Putamen (tissue), 1 donor: ENCODE measurements at regions not wholly inside any gene's neighbourhood (a gene's known extent, or its start where the extent isn't known, plus 50 kb on each side); places are given as distances from the start of the nearest gene placed in this dataset.

ENCODE experiments used
- DNase-seq: peaks from one replicate; pipeline ENCODE4 v3.0.0-alpha.2; 2016; ENCODE audit warnings: low spot score

DNA sequence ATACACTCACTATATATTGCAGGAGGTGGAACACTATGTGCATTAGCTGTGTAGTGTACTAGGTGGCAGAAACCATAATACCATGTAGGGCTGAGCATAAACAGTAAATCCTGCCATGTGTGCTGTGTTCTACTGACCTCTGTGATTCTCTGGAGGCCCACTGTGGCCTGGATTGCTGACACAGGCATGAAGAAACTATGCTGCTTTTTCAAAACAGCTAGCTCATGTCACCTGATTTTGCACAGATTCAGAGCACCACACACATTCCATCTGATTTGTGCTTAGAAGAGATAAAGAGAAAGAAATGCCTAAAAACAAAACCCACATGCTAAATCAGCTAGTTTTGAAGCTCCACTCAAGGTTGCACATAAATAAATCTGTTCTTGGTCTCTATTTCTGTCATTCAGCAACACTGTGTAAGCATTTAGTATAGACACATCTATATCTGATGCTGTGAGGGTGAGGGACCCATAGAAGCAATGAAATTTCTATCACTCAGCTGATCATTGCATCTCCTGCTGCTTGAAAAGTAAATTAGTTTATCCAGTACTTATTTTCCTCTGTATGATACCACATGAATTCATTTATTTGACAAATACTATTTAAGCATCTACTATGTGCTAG is 1007.7 kb upstream of the SEMA6D start:
- DNase-seq: no peak

DNA sequence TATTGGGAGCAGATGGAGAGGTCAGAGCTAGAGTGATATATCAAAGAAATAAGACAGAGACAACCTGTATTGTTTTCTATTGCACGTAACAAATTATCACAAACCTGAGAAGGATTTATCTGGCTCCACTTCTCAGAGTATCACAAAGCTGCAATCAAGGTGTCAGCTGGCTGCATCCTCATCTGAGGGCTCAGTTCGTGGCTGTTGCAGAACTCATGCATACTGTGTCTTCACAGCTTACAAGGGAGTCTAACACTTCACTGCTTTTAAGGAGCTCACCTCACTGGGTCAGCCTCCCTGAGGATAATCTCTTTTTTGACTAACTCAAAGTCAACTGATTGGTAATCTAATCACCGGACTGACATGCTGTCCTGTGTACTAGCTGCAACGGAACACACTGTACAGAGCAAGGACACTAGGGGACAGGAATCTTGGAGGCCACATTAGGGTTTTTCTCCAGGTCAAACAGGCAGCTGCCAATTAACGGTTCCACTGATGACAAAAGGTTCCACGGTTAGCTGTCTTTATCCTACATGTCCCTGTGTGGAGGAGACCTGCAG is 1006.8 kb upstream of the SEMA6D start:
- no peak for DNase-seq

DNA sequence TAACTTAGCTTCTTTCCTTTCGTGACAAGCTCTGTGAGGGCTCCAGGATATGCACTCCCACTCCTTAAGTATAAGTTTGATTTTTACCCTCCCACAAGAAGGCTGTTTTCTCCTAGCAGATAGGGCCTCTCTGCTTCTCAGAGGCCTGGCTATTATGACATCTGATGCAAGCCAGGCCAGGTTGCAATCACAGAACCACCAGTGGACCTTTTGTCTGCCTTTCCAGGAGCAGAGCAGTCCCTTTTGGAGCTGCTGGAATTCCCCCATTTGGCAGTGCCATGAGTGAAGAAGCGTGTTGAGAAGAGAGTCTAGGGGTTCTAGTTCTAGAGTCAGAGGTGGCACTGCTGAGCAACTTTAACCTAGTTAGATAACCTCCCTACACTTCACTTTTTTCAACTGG is 1004.3 kb upstream of the SEMA6D start:
- DNase-seq: peak; percentile 30

DNA sequence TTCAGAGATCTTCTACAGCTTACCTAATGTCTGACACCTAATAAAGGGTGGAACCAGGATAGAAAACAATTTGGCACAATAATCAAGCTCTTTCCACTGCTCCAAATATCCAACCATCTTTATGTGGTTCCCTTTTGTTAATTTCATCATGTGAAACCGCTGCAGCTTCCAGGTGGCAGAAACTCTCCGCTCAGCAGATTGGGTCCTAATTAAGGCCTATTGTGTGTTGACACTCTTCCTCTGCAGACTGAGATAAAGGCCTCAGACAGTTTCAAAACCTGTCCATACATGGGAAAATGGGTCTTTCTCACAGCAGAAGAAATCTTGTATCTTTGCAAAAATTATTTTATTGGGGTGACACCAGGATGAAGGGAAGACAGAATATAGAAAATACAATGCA is 1002.4 kb upstream of the SEMA6D start:
- DNase-seq: no peak

DNA sequence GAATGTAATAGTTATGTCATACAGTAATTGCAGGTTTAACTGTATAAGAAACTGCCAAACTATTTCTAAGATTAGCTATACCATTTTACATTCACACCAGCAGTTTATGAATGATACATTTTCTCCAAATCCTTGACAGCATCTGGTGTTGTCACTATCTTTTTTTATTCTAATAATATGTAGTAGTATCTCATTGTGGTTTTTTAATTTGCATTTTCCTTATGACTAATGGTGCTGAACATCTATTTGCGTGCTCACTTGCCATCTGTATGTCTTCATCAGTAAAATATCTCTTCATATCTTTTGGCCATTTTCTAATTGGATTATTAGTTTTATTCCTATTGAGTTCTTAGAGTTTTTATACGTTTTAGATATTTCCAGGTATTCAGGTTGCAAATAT is 994.0 kb upstream of the SEMA6D start:
- no peak for DNase-seq

DNA sequence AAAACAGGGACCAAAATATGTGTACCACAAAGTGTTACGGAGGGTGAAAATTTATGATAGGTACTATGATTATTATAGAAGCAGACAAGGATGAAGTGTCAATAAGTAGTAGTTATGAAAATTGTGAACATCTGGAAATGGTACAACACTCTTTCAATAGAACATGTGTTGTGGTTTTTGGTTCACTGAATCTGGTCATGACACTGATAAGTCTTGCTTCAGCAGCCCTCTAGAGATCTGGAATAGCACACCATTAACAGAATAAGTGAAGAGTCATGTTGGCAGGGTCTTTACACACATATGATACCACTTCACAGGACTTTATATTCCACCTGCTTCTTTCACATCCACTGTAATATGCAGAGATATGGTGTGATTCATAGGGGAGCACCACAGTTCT is 985.2 kb upstream of the SEMA6D start:
- no peak for DNase-seq

DNA sequence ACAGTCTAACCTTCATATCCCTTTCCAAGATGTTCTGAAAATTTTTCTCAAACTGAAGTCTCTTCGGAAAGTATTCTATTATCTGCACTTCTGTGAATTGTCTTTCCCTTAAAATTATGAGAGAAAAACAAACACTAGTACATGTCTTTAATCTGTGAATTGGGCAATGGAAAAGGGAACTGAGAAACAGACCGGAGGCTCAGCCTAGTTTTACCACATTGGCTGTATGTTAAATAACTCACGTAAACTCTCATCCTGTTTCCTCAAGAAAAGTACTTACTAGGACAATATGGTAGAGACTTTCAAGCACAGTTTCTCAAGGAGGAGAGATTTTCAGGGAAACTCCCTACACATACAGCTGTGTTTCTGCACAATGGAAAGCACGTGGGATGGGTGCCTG is 982.2 kb upstream of the SEMA6D start:
- DNase-seq: no peak

DNA sequence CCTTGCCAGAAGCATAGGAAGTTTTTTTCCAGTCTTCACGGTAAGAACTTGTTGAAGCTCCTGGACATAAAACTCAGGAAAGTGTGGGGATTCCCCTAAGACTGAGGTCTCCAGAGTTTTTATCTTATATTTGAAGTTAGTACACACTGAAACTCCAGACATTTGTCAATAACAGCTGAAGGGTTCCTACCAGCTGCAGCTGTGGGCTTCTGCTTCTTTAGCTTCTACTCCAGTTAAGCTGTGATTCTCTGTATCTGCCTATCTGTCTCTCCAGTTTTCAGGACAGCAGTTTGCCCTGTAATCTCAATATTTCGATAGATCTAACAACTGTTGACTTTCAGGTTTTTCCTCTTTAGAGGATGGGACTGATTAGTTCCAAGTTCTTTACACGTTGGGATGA is 966.0 kb upstream of the SEMA6D start:
- DNase-seq: no peak

DNA sequence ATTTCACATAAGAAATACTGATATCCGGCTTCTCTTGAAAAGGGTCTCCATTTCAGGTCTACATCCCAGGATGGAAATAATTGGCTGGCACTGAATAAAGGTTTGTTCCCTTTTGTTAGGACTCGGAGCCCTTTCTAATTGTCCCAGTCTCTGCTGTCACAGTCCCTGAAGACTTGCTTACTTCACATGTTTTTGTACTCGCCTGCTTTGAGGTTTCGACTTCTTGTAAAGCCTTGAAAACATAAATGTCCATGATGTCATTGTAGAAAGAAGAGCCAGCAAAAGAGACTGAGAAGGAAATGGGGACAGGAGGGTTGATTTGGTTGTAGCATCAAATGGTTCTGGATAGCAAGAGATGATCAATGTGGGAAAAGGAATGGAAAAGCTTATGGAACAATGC is 963.4 kb upstream of the SEMA6D start:
- DNase-seq: no peak

DNA sequence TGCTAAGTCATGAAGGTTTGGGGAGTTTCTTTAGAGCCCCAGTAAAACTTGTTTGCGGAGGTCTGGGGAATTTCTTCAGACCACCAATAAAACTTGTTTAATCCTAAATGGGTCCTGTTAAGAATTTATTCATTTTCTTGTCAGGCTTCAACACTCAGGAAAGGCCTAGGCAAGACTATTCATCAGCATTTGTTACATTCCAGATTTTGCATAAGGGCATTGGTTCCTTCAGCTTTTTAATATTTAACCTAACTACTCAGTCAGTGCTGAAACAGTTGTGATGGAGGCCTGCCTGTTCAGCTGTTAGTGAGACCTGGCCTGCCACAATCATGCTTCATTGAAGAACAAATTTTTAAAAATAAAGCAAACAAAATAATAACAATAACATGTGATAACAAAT is 954.2 kb upstream of the SEMA6D start:
- no peak for DNase-seq

DNA sequence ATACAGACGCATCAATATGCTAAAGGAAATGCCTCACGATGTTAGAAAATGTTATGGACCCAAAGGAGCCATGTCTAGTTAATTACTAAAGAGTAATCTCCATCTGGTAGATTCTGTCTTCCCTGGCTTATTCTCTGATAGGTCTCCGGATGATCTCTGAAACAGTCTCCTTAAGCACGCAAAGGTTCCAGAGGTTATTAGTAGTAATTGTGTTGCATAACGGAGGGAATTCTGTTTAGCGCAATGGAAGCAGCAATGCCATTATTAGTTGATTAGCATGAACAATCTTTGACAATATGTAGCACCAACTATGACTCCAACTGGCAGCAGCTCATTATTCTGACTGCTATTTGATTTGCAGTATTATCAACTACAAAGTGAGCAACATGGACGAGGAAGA is 952.5 kb upstream of the SEMA6D start:
- no peak for DNase-seq

DNA sequence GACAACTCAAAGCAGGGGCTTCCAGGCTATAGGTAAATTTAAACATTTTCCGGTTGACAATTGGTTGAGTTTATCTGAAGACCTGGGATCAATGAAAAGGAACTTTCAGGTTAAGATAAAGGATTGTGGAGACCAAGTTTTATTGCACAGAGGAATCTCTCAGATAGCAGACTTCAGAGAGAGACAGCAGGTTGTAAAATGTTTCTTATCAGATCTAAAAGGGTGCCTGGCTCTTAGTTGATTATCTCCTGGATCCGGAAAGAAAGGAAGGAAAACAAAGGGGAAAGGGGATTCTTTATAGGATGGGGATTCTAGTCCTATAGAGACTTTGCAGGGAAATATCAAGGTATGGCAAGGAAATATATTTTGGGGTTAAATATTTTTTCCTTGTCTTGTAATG is 951.3 kb upstream of the SEMA6D start:
- DNase-seq: no peak

DNA sequence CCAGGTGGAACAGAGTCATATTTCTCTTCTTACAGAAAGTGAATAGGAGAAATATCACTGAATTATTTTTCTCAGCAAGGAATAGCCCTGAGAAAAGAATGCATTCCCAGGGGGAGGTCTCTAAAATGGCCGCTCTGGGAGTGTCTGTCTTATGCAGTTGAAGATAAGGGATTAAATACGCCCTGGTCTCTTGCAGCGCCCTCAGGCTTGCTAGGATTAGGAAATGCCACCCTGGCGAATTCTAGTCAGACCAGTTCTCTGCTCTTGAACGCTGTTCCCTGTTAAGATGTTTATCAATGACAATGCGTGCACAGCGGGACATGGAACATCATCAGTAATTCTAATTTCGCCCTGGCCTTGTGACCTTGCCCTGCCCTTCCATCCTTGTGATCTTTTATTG is 949.0 kb upstream of the SEMA6D start:
- DNase-seq: no peak

DNA sequence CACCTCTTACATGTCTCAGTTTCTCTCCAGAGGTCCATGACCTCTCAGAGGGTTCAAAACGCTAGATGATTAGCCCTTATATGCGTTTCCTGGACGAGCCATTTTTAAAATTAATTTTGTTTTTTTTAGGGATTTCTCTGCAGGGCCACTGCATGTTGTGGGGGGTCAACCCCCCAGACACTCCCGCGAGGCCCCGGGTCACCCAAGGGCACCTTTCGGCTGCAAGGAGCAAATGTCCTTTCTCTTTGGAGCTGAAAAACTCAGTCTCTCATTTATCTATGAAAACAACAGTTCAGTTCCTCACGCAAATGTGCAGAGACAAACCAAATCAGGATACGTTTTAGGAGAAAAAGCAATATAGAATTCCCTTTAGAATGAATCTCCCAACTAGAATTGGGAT is 944.3 kb upstream of the SEMA6D start:
- no peak for DNase-seq

DNA sequence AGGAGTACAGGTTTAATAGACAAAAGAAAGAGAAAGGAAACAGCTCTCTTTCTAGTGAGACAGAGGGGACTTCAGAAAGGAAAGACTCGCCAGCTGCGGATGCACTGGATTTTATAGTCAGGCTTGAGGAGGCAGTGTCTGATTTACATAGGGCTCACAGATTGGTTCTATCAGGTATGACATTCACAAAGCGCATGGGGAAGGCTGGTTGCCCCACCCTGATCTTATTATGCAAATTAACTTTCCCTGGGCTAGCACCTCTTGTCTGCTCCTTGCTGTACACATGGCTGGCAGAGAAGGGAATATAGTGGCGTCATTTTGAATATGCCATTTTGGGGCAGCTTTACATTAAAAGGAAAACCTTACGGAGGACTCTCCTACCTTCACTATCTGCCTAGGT is 938.4 kb upstream of the SEMA6D start:
- no peak for DNase-seq

DNA sequence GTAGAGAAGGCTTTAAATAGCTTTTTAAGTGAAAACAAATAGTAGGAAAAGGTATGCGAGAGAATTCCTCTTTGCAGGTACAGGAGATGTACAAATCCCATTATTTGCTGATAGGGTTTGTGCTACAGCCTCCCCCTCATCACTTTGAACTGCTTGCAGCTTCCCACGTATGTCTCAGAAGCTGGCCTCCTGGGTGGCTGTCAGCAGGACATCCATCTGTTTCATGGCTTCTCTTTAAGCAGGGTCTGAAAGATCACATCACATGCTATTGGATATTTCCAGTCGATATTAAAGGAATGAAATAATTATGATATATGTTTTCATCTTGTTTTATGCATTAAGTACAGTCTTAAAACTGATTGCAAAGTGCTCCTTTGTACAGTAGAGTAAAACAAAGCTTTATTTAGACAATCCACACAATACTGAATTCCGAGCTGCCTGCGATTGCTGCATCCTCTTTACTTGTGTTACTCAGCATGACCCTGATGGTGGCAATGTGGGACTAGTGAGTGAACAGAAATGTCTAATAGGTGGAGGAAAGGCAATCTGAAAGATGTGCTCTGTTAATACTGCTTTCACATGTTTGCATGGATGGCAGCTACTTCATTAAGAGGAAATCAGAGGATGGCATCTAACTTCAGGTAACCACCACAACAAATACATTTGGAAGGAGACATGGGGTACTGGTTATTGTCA is 930.6 kb upstream of the SEMA6D start:
- DNase-seq: peak; percentile 8

DNA sequence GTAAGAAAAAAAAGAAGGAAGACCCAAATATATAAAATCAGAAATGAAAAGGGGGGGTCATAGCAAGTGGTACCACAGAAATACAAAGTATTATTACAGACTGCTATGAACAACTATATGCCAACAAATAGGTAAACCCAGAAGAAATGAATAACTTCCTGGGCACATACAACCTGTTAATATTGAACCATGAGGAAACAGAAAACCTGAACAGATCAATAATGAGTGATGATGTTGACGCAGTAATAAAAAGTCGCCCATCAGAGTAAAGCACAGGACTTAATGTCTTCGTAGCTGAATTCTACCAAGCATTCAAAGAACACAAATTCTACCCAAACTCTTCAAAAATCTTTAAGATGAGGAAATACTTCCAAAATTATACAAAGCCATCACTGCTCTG is 921.6 kb upstream of the SEMA6D start:
- DNase-seq: no peak

DNA sequence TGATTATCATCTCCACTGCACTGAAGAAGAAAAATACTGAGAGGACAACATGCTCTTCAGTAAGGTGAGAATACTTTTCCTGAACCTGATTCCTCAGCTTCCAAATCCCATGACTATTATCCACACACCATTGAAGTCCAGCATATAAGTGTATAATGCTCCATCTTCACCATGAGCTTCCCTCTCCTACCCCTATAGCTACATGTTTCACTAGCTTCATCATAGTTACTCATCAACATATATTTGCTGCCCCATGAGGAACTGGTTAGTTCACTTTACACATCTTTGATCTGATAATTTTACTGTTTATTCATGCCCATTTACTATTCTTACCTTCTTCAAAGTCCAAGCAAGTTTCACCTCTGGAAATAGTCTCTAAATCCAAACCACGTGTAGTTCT is 908.5 kb upstream of the SEMA6D start:
- DNase-seq: no peak

DNA sequence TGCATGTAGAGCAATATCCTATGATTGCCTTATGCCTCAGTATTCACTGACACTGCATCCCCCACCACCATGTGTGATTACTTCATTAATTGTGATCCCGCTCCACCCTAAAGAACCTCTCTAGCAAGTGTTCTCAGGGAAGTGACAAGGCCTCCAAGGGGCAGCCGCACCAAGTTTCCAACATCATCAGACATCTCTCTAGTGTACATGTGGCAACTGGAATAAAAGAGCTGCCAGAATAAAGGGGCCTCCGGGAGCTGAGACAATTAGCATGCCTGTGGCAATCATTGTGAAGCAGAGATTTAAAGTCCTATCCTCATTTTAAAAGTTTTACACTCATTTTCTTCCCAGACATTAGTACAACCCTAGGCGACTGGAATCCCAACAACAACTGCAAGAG is 902.1 kb upstream of the SEMA6D start:
- DNase-seq: no peak

DNA sequence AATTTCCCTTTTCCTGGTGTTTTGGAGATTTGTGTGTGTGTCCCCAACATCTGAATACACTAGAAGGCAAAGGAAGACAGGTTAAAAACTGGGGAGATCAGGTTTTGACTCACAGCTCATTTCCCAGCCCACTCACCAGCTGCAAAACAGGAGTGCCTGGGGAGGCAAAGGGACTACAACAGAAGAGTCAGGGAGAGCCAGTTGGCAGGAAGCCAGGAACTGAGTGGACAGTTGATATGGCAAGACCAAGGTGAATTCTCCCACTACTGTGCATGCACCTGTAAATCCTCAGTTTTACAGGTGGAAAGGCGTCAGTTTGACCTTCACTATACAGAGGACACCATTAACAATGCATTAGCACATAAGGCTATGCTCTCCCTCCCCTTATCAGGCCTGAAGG is 901.5 kb upstream of the SEMA6D start:
- no peak for DNase-seq

DNA sequence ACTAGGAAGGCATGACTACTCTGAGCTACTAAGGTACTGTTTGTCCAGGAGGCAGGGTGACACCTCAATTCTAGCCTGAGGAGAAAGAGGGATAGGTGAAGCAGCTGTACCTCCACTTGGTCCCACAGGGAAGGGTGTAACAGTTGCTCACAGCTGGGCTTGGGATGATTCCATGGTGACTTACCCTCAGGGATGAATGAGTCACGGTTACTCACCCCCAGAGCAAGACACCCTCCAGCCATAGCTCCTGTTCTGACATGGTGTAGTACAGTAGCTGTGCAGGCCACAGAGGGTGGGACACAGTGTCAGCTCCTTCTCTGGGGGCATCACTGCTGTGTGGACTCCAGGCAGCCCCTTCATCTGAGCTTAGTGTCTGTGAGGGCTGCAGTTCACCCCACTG is 868.6 kb upstream of the SEMA6D start:
- DNase-seq: no peak

DNA sequence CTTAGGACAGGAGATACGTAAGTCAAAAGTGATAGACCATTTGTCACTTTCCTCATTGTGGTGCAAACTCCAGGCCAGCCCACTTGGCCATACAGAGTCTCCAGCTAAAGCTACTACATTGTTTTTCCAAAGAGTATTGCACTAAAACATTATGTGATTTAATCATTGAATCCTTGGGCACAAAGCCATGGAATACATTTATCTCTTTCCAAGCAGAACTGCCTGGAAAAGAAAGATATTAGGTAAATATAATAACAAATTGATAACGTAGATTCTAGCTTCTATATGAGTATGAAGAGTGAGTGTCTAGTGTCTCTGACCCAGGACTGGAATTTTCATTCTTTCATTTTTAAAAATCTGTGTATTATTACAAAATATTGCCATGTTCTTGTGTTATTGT is 863.7 kb upstream of the SEMA6D start:
- DNase-seq: no peak

DNA sequence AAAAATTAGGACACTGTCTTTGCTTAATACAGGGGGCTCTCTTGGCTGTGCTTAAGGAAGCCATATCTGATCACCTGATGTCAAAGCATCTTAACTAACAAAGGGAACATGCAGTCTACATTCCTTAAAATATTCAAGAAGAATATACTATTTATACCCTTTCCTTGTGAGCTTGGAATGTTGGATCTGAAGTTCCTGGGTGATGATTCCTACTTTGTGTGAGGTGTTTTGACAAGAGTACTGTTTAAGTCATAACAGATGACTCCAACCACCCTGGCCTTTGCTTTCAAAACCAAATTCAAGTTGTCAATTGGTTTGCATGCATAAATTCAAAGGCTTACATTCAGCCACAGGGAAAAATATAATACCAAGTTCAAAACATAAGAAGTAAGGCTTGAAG is 862.7 kb upstream of the SEMA6D start:
- no peak for DNase-seq

DNA sequence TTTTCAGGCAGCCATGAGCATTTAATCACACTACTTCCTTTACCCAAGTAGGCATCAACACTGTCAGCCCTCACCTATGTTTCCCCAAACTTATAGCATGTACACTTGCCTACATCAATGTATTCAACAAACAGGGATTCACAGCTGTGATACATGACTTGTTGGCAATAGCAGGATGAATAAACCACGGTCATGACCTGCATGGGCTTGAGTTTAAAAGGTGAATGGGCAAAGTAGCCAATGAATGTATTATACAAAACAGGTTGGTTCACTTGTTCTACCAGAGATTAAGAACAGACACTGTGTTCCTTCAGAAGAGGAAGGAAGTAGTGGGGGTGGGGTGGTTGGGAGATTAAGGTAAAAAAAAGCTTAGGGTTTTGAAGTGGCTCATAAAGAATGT is 861.9 kb upstream of the SEMA6D start:
- DNase-seq: no peak
